OCI-LY7 (cell line): ENCODE measurements at regions not wholly inside any gene's neighbourhood (a gene's known extent, or its start where the extent isn't known, plus 50 kb on each side); places are given as distances from the start of the nearest gene placed in this dataset.

ENCODE experiments used
- BruUV-seq: library from RNA; stranded (reverse); fragments of 400-500 nt; replicated peaks from 2 replicates; lab custom pipeline; 2021; lab: Mats Ljungman, UMichigan
- CTCF ChIA-PET: fragments of 300-600 bp; sonication (Branson Sonifier 250); formaldehyde crosslinking; loops from one replicate; lab custom pipeline; 2022; ENCODE audit warnings: antibody characterized with exemption; ENCODE audit not compliant: unreplicated experiment; lab: Charles Lee
- POLR2A ChIA-PET: fragments of 300-600 bp; sonication (Branson Sonifier 250); formaldehyde crosslinking; loops from one replicate; lab custom pipeline; 2022; ENCODE audit warnings: antibody characterized with exemption; lab: Charles Lee
- DNase-seq: peaks from one replicate; pipeline ENCODE4 v3.0.0-alpha.2; 2015; ENCODE audit warnings: low spot score
- H2AFZ ChIP-seq: fragments of 200-600 bp; sonication (generic), shearing (Covaris generic); 2 replicates; pipeline ENCODE4 v1.6.1; 2014; ENCODE audit warnings: mild to moderate bottlenecking, antibody characterized with exemption, low read length, moderate library complexity
- H3K27ac ChIP-seq: fragments of 200-600 bp; sonication (generic); 2 replicates; pipeline ENCODE4 v1.5.1; 2014; ENCODE audit warnings: mixed run types, low read depth, mild to moderate bottlenecking, moderate library complexity, low read length, inconsistent platforms; ENCODE audit not compliant: poor library complexity, severe bottlenecking
- H3K36me3 ChIP-seq: fragments of 200-600 bp; sonication (generic); 2 replicates; pipeline ENCODE4 v1.6.1; 2014; ENCODE audit warnings: mild to moderate bottlenecking, antibody characterized with exemption, low read length, moderate library complexity, mixed read lengths; ENCODE audit not compliant: insufficient read depth
- H3K4me1 ChIP-seq: fragments of 200-600 bp; sonication (generic); 2 replicates; pipeline ENCODE4 v1.5.1; 2014; ENCODE audit warnings: mild to moderate bottlenecking, low read length; ENCODE audit not compliant: insufficient read depth, poor library complexity, severe bottlenecking
- H3K4me2 ChIP-seq: fragments of 200-600 bp; sonication (generic); 2 replicates; pipeline ENCODE4 v1.6.1; 2014; ENCODE audit warnings: mild to moderate bottlenecking, low read length
- H3K4me3 ChIP-seq: fragments of 200-600 bp; sonication (generic); 2 replicates; pipeline ENCODE4 v1.5.1; 2014; ENCODE audit warnings: mild to moderate bottlenecking, low read depth, low read length; ENCODE audit not compliant: poor library complexity, severe bottlenecking
- H3K79me2 ChIP-seq: fragments of 200-600 bp; sonication (generic); 2 replicates; pipeline ENCODE4 v1.6.1; 2016; ENCODE audit warnings: low read depth, mild to moderate bottlenecking, low read length, moderate library complexity, mixed read lengths; ENCODE audit not compliant: insufficient read depth
- H3K9me2 ChIP-seq: fragments of 200-600 bp; sonication (generic); 2 replicates; pipeline ENCODE4 v1.6.1; 2016; ENCODE audit warnings: mild to moderate bottlenecking, low read length, mixed read lengths; ENCODE audit not compliant: insufficient read depth
- H3K9me3 ChIP-seq: fragments of 200-600 bp; sonication (generic); 2 replicates; pipeline ENCODE4 v1.6.1; 2014; ENCODE audit warnings: mild to moderate bottlenecking, mixed run types, low read length, mixed read lengths
- H4K20me1 ChIP-seq: fragments of 200-600 bp; sonication (generic); 2 replicates; pipeline ENCODE4 v1.6.1; 2014; ENCODE audit warnings: mild to moderate bottlenecking, antibody characterized with exemption, low read length, moderate library complexity, mixed read lengths; ENCODE audit not compliant: insufficient read depth
- CTCF ChIP-seq: fragments of 200-600 bp; sonication (generic); conservative IDR thresholded peaks from 2 replicates; pipeline ENCODE4 v1.5.1; 2014; ENCODE audit warnings: mild to moderate bottlenecking, antibody characterized with exemption, low read length, moderate library complexity, mixed read lengths
- EZH2phosphoT487 ChIP-seq: fragments of 200-600 bp; sonication (generic); IDR thresholded peaks from 2 replicates; pipeline ENCODE4 v1.6.1; 2018; ENCODE audit warnings: low read depth, borderline replicate concordance, mild to moderate bottlenecking, mixed run types, antibody characterized with exemption, low read length, moderate library complexity, mixed read lengths
- intact Hi-C: fragments of 100-400 bp; cut with micrococcal nuclease; formaldehyde crosslinking; loops from one replicate; pipeline ENCODE4 v1.10.0; 2022; ENCODE audit not compliant: unreplicated experiment

- H3K79me2 ChIP-seq: no peaks in the 10 kb centered on the region
- ChIA-PET POLR2A (interaction anchor here (0.7 to 0.9 kb wide), 2 partner anchors 44 to 290 kb away, joined by 3 read pairs; no protein-coding TSS in a partner anchor), CTCF (no interaction called here)
- H3K27ac ChIP-seq: no peak overlapping the region
- H3K4me1 ChIP-seq: no peaks in the 10 kb centered on the region
- no peak for DNase-seq
- intact Hi-C loops: no loop called here
- H2AFZ ChIP-seq: no peak overlapping the region
- no peaks in the 10 kb centered on the region for H3K9me2 ChIP-seq
- no peak overlapping the region for H3K4me2 ChIP-seq
- H3K4me3 ChIP-seq: no peak overlapping the region
- H3K36me3 ChIP-seq: no peaks in the 10 kb centered on the region
- H4K20me1 ChIP-seq: no peaks in the 10 kb centered on the region
- no peak for TF ChIP-seq CTCF
- no TSS peak for BruUV-seq
- no peaks in the 10 kb centered on the region for H3K9me3 ChIP-seq
Observed at GRCh38 chr3:152146461-152146860, 122.3 kb upstream of the MBNL1 start.

GRCh38 chr3:152147748-152148147, 121.0 kb upstream of the MBNL1 start:
- intact Hi-C loops: no loop called here
- Histone ChIP-seq H3K9me3 (no peaks in the 10 kb centered on the region), H3K9me2 (no peaks in the 10 kb centered on the region), H3K4me2 (no peak overlapping the region), H3K79me2 (no peaks in the 10 kb centered on the region), H3K36me3 (no peaks in the 10 kb centered on the region), H4K20me1 (no peaks in the 10 kb centered on the region), H2AFZ (no peak overlapping the region), H3K4me3 (no peak overlapping the region), H3K27ac (no peak overlapping the region), H3K4me1 (no peaks in the 10 kb centered on the region)
- TF ChIP-seq EZH2phosphoT487 (no peak), CTCF (no peak)
- DNase-seq: no peak
- CTCF ChIA-PET: no interaction called here
- POLR2A ChIA-PET: no interaction called here
- BruUV-seq: no TSS peak

- no peak overlapping the region for H2AFZ ChIP-seq
- TF ChIP-seq EZH2phosphoT487 (no peak), CTCF (no peak)
- no peaks in the 10 kb centered on the region for H3K4me1 ChIP-seq
- DNase-seq: no peak
- POLR2A ChIA-PET: interaction anchor here (0.6 to 1.1 kb wide), 2 partner anchors 11 to 183 kb away, joined by 3 read pairs; no protein-coding TSS in a partner anchor
- no peak overlapping the region for H3K27ac ChIP-seq
- H3K79me2 ChIP-seq: no peaks in the 10 kb centered on the region
- no peaks in the 10 kb centered on the region for H4K20me1 ChIP-seq
- H3K9me3 ChIP-seq: no peaks in the 10 kb centered on the region
- intact Hi-C loops: no loop called here
- no peak overlapping the region for H3K4me2 ChIP-seq
- H3K9me2 ChIP-seq: no peaks in the 10 kb centered on the region
- H3K36me3 ChIP-seq: no peaks in the 10 kb centered on the region
- H3K4me3 ChIP-seq: no peak overlapping the region
- BruUV-seq: no TSS peak
- CTCF ChIA-PET: no interaction called here
Observed at GRCh38 chr3:152148579-152148978, 120.2 kb upstream of the MBNL1 start.
